H9 (cell line): ENCODE measurements at regions not wholly inside any gene's neighbourhood (a gene's known extent, or its start where the extent isn't known, plus 50 kb on each side); places are given as distances from the start of the nearest gene placed in this dataset.

ENCODE experiments used
- DNase-seq: peaks from one replicate; pipeline ENCODE4 v3.0.0-alpha.2; 2017
- H2AFZ ChIP-seq: one replicate; pipeline ENCODE4 v1.6.1; 2013; ENCODE audit warnings: mild to moderate bottlenecking, low read length, control low read depth, moderate library complexity
- H2AK5ac ChIP-seq: 2 replicates; pipeline ENCODE4 v1.6.1; 2013; ENCODE audit warnings: low read length, control low read depth, mixed read lengths; ENCODE audit not compliant: insufficient read length
- H2BK120ac ChIP-seq: one replicate; pipeline ENCODE4 v1.6.1; 2013; ENCODE audit warnings: low read depth, mild to moderate bottlenecking, low read length, control low read depth, inconsistent platforms; ENCODE audit not compliant: poor library complexity, severe bottlenecking
- H2BK12ac ChIP-seq: 2 replicates; pipeline ENCODE4 v1.6.1; 2013; ENCODE audit warnings: low read length, control low read depth, mixed read lengths, low read depth; ENCODE audit not compliant: insufficient read length
- H2BK15ac ChIP-seq: 2 replicates; pipeline ENCODE4 v1.6.1; 2013; ENCODE audit warnings: low read depth, low read length, control low read depth
- H2BK20ac ChIP-seq: one replicate; pipeline ENCODE4 v1.6.1; 2013; ENCODE audit warnings: low read depth, mild to moderate bottlenecking, low read length, control low read depth, inconsistent platforms; ENCODE audit not compliant: poor library complexity, severe bottlenecking
- H2BK5ac ChIP-seq: 2 replicates; pipeline ENCODE4 v1.6.1; 2013; ENCODE audit warnings: low read length, control low read depth, mixed read lengths; ENCODE audit not compliant: insufficient read length
- H3K14ac ChIP-seq: 2 replicates; pipeline ENCODE4 v1.6.1; 2013; ENCODE audit warnings: low read length, control low read depth; ENCODE audit not compliant: insufficient read depth
- H3K18ac ChIP-seq: 2 replicates; pipeline ENCODE4 v1.6.1; 2013; ENCODE audit warnings: low read depth, mild to moderate bottlenecking, mixed read lengths, low read length, control low read depth; ENCODE audit not compliant: insufficient read length
- H3K23ac ChIP-seq: 2 replicates; pipeline ENCODE4 v1.6.1; 2013; ENCODE audit warnings: low read length, control low read depth, mixed read lengths, low read depth; ENCODE audit not compliant: insufficient read length
- H3K23me2 ChIP-seq: 2 replicates; pipeline ENCODE4 v1.6.1; 2013; ENCODE audit warnings: low read depth, mild to moderate bottlenecking, mixed read lengths, low read length, control low read depth; ENCODE audit not compliant: insufficient read length, poor library complexity, severe bottlenecking
- H3K27ac ChIP-seq: 2 replicates; pipeline ENCODE4 v1.5.1; 2013; ENCODE audit warnings: low read length, control low read depth, mixed read lengths, low read depth; ENCODE audit not compliant: insufficient read length
- H3K27me3 ChIP-seq: 2 replicates; pipeline ENCODE4 v1.6.1; 2013; ENCODE audit warnings: low read length, control low read depth, inconsistent platforms; ENCODE audit not compliant: insufficient read depth
- H3K4ac ChIP-seq: 2 replicates; pipeline ENCODE4 v1.6.1; 2013; ENCODE audit warnings: low read depth, mild to moderate bottlenecking, control low read depth, inconsistent platforms, low read length, moderate library complexity
- H3K4me1 ChIP-seq: 2 replicates; pipeline ENCODE4 v1.6.1; 2013; ENCODE audit warnings: low read length, control low read depth, inconsistent platforms; ENCODE audit not compliant: insufficient read depth
- H3K4me2 ChIP-seq: 2 replicates; pipeline ENCODE4 v1.6.1; 2013; ENCODE audit warnings: low read length, control low read depth, mixed read lengths; ENCODE audit not compliant: insufficient read length, insufficient read depth
- H3K56ac ChIP-seq: 2 replicates; pipeline ENCODE4 v1.6.1; 2013; ENCODE audit warnings: low read depth, mild to moderate bottlenecking, mixed read lengths, low read length, control low read depth; ENCODE audit not compliant: insufficient read length
- H3K79me1 ChIP-seq: 2 replicates; pipeline ENCODE4 v1.6.1; 2013; ENCODE audit warnings: low read depth, mild to moderate bottlenecking, moderate library complexity, low read length, control low read depth, inconsistent platforms; ENCODE audit not compliant: insufficient read depth, poor library complexity, severe bottlenecking
- H3K79me2 ChIP-seq: 2 replicates; pipeline ENCODE4 v1.6.1; 2013; ENCODE audit warnings: low read length, control low read depth, inconsistent platforms; ENCODE audit not compliant: insufficient read depth
- H3K9ac ChIP-seq: 2 replicates; pipeline ENCODE4 v1.6.1; 2013; ENCODE audit warnings: low read length, control low read depth, mixed read lengths; ENCODE audit not compliant: insufficient read length; ENCODE audit errors: extremely low read depth
- H3K9me3 ChIP-seq: one replicate; pipeline ENCODE4 v1.6.1; 2013; ENCODE audit warnings: low read depth, low read length, inconsistent platforms; ENCODE audit not compliant: control insufficient read depth
- H3T11ph ChIP-seq: one replicate; pipeline ENCODE4 v1.6.1; 2013; ENCODE audit warnings: mild to moderate bottlenecking, low read length, control low read depth, inconsistent platforms
- H4K20me1 ChIP-seq: one replicate; pipeline ENCODE4 v1.6.1; 2013; ENCODE audit not compliant: control insufficient read depth, insufficient read length, insufficient read depth
- H4K5ac ChIP-seq: 2 replicates; pipeline ENCODE4 v1.6.1; 2013; ENCODE audit warnings: low read depth, mild to moderate bottlenecking, mixed read lengths, low read length, control low read depth; ENCODE audit not compliant: insufficient read length
- H4K8ac ChIP-seq: replicated peaks from 2 replicates; pipeline ENCODE4 v1.6.1; 2013; ENCODE audit warnings: low read length, control low read depth, mixed read lengths, low read depth; ENCODE audit not compliant: insufficient read length
- H4K91ac ChIP-seq: 2 replicates; pipeline ENCODE4 v1.6.1; 2013; ENCODE audit warnings: low read depth, mild to moderate bottlenecking, moderate library complexity, mixed read lengths, low read length, control low read depth; ENCODE audit not compliant: insufficient read length
- H3K27ac Mint-ChIP-seq, 3 experiments: 2 replicates in 2 of 3; 3 replicates in 1 of 3; pipeline ENCODE4 v1.8.0; 2020 to 2021; ENCODE audit warnings: mixed read lengths in 3 of 3, mild to moderate bottlenecking in 1 of 3, moderate library complexity in 1 of 3
- H3K27me3 Mint-ChIP-seq: 2 replicates; pipeline ENCODE4 v1.8.0; 2021; ENCODE audit warnings: low read depth, mild to moderate bottlenecking, moderate library complexity, mixed read lengths
- H3K36me3 Mint-ChIP-seq, 3 experiments: 2 replicates in 2 of 3; 3 replicates in 1 of 3; pipeline ENCODE4 v1.8.0; 2020 to 2021; ENCODE audit warnings: low read depth in 3 of 3, mixed read lengths in 3 of 3; ENCODE audit not compliant: insufficient read depth in 1 of 3
- H3K4me1 Mint-ChIP-seq, 2 experiments: 2 replicates each; pipeline ENCODE4 v1.8.0; 2020; ENCODE audit warnings: mixed read lengths in 2 of 2
- H3K4me3 Mint-ChIP-seq, 2 experiments: 2 replicates in 1 of 2; 3 replicates in 1 of 2; pipeline ENCODE4 v1.8.0; 2020 to 2021; ENCODE audit warnings: mild to moderate bottlenecking in 2 of 2, mixed read lengths in 2 of 2, moderate library complexity in 1 of 2
- H3K9me3 Mint-ChIP-seq, 2 experiments: 2 replicates in 1 of 2; 3 replicates in 1 of 2; pipeline ENCODE4 v1.8.0; 2020; ENCODE audit warnings: mild to moderate bottlenecking in 2 of 2, mixed read lengths in 2 of 2, moderate library complexity in 1 of 2
- WGBS: extraction: QIAGEN DNeasy Blood & Tissue Kit; methylation state at CpG from one replicate; pipeline ENCODE4 v1.1.7; 2013; ENCODE audit warnings: missing lambda C conversion rate, low lambda C conversion rate, mixed read lengths; ENCODE audit not compliant: insufficient read length; ENCODE audit errors: extremely low coverage; 5-methylcytosine and 5-hydroxymethylcytosine counted together
- TF ChIP-seq, protein P1 (sequence below): fragments of 200-600 bp; sonication (generic); conservative IDR thresholded peaks from 3 replicates; pipeline ENCODE4 v1.8.0; 2021; ENCODE audit warnings: antibody characterized with exemption, mild to moderate bottlenecking

- TF ChIP-seq, protein P1, sequence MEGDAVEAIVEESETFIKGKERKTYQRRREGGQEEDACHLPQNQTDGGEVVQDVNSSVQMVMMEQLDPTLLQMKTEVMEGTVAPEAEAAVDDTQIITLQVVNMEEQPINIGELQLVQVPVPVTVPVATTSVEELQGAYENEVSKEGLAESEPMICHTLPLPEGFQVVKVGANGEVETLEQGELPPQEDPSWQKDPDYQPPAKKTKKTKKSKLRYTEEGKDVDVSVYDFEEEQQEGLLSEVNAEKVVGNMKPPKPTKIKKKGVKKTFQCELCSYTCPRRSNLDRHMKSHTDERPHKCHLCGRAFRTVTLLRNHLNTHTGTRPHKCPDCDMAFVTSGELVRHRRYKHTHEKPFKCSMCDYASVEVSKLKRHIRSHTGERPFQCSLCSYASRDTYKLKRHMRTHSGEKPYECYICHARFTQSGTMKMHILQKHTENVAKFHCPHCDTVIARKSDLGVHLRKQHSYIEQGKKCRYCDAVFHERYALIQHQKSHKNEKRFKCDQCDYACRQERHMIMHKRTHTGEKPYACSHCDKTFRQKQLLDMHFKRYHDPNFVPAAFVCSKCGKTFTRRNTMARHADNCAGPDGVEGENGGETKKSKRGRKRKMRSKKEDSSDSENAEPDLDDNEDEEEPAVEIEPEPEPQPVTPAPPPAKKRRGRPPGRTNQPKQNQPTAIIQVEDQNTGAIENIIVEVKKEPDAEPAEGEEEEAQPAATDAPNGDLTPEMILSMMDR = no peak
- Histone ChIP-seq H3K56ac (no peak overlapping the region), H3K4me1 (no peaks in the 10 kb centered on the region), H3K9ac (no peak overlapping the region), H2BK15ac (no peak overlapping the region), H2AK5ac (no peak overlapping the region), H3K4ac (no peak overlapping the region), H2BK5ac (no peak overlapping the region), H2BK20ac (no peak overlapping the region), H4K5ac (no peak overlapping the region), H4K91ac (no peak overlapping the region), H3K79me2 (no peaks in the 10 kb centered on the region), H3K4me2 (no peak overlapping the region), H3T11ph (no peak overlapping the region), H3K18ac (no peak overlapping the region), H2BK120ac (no peak overlapping the region), H3K27ac (no peak overlapping the region), H4K8ac (no peak overlapping the region), H3K27me3 (no peaks in the 10 kb centered on the region), H2AFZ (no peak overlapping the region), H3K14ac (no peak overlapping the region; the same call in 1 of the 2 replicates), H3K9me3 (no peaks in the 10 kb centered on the region), H2BK12ac (no peak overlapping the region), H3K23ac (no peak overlapping the region), H4K20me1 (no peaks in the 10 kb centered on the region), H3K23me2 (no peaks in the 10 kb centered on the region), H3K79me1 (no peaks in the 10 kb centered on the region)
- no peak for DNase-seq
- Mint-ChIP-seq H3K27ac (no peak overlapping the region), H3K27me3 (peaks cover 4% of the 10 kb centered on the region), H3K4me3 (no peak overlapping the region), H3K9me3 (no peaks in the 10 kb centered on the region; a peak in 1 of 5 replicates), H3K4me1 (peaks cover 25 to 28% of the 10 kb centered on the region in 2 experiments), H3K36me3 (no peaks in the 10 kb centered on the region)
- no CpG with 5 or more reads among the region's 8 CpGs for WGBS
Observed at GRCh38 chr2:45220227-45220626, 211.0 kb upstream of the SIX2 start.
